RWPE1 (cell line): ENCODE measurements at regions not wholly inside any gene's neighbourhood (a gene's known extent, or its start where the extent isn't known, plus 50 kb on each side); places are given as distances from the start of the nearest gene placed in this dataset.

ENCODE experiments used
- CTCF ChIA-PET: fragments of 350-600 bp; sonication (Branson Sonifier 250); formaldehyde crosslinking; extraction: SDS; loops from one replicate; lab custom pipeline; 2021; lab: Yijun Ruan, JAX
- POLR2A ChIA-PET: fragments of 400-600 bp; formaldehyde crosslinking; extraction: SDS; loops from one replicate; lab custom pipeline; 2020; ENCODE audit warnings: antibody characterized with exemption; ENCODE audit not compliant: low non-redundant PET; lab: Yijun Ruan, JAX
- DNase-seq: peaks from one replicate; pipeline ENCODE4 v3.0.0; 2012; ENCODE audit warnings: low spot score
- H3K27ac ChIP-seq: fragments of 450-650 bp; 2 replicates; pipeline ENCODE4 v1.5.1; 2017
- CTCF ChIP-seq: fragments of 450-650 bp; conservative IDR thresholded peaks from 2 replicates; pipeline ENCODE4 v1.5.1; 2017; ENCODE audit warnings: low read depth, mild to moderate bottlenecking

- TF ChIP-seq CTCF = no peak
- ChIA-PET CTCF (no interaction called here), POLR2A (no interaction called here)
- DNase-seq = peak; percentile 96
- peak overlapping the region; percentile 96 for H3K27ac ChIP-seq
Observed at GRCh38 chr2:111659361-111660333, 224.3 kb downstream of the ANAPC1 start.

GRCh38 chr2:111660811-111661210 lies 223.2 kb downstream of the ANAPC1 start:
- peak overlapping the region; percentile 96 for H3K27ac ChIP-seq
- CTCF ChIA-PET = no interaction called here
- DNase-seq = no peak
- POLR2A ChIA-PET = no interaction called here
- TF ChIP-seq CTCF = no peak

- no peak for TF ChIP-seq CTCF
- H3K27ac ChIP-seq = peak overlapping the region; percentile 86
- DNase-seq = no peak
- ChIA-PET CTCF (no interaction called here), POLR2A (no interaction called here)
Observed at GRCh38 chr2:111661286-111661940, 222.6 kb downstream of the ANAPC1 start.

- H3K27ac ChIP-seq = peak overlapping the region; percentile 86
- no peak for TF ChIP-seq CTCF
- DNase-seq = peak; percentile 51
- ChIA-PET CTCF (no interaction called here), POLR2A (no interaction called here)
Observed at GRCh38 chr2:111662039-111662770, 221.8 kb downstream of the ANAPC1 start.

GRCh38 chr2:111662771-111663470 lies 221.1 kb downstream of the ANAPC1 start:
- no peak for DNase-seq
- H3K27ac ChIP-seq = peak overlapping the region; percentile 86
- CTCF ChIA-PET = no interaction called here
- no peak for TF ChIP-seq CTCF
- POLR2A ChIA-PET = no interaction called here
